ENCODE measurements at regions not wholly inside any gene's neighbourhood (a gene's known extent, or its start where the extent isn't known, plus 50 kb on each side); places are given as distances from the start of the nearest gene placed in this dataset.

DNA sequence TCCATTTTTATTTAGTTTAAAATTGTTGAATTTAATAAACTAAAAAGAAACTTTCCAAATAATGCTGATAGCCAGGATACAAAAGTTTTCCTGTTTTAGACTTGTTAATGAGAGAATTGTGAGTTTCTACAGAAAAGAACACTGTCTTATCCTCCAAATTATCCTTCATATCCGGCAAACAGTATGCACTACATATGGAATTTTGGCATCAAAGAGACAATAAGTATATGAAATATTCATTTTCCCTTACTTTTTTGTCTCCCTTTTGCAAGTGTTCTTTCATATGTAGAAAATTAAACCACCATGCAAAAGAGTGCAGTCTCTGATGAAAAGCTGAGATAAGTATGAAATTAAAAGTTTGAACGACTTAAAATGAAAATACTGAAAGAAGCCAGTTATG, 159.4 kb downstream of the UBE2E3 start:
- TF ChIP-seq, protein P1, sequence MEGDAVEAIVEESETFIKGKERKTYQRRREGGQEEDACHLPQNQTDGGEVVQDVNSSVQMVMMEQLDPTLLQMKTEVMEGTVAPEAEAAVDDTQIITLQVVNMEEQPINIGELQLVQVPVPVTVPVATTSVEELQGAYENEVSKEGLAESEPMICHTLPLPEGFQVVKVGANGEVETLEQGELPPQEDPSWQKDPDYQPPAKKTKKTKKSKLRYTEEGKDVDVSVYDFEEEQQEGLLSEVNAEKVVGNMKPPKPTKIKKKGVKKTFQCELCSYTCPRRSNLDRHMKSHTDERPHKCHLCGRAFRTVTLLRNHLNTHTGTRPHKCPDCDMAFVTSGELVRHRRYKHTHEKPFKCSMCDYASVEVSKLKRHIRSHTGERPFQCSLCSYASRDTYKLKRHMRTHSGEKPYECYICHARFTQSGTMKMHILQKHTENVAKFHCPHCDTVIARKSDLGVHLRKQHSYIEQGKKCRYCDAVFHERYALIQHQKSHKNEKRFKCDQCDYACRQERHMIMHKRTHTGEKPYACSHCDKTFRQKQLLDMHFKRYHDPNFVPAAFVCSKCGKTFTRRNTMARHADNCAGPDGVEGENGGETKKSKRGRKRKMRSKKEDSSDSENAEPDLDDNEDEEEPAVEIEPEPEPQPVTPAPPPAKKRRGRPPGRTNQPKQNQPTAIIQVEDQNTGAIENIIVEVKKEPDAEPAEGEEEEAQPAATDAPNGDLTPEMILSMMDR (IDR thresholded peaks at IDR 0.05) = no peak
- ATAC-seq (no peak), DNase-seq (no peak), FAIRE-seq (no peak)
- no peaks in the 10 kb centered on the region for H3K27me3 ChIP-seq
- no peaks in the 10 kb centered on the region for H3K36me3 ChIP-seq
- H3K27ac ChIP-seq = no peak overlapping the region
- H3K4me1 ChIP-seq = no peaks in the 10 kb centered on the region
- intact Hi-C loops (cut with DNase I) = no loop called here
- H3K4me3 ChIP-seq = no peak overlapping the region
- H3K9me3 ChIP-seq = no peaks in the 10 kb centered on the region
- 61 to 72% methylated on average over 2 of the region's 2 CpGs for WGBS, 2 donors

DNA sequence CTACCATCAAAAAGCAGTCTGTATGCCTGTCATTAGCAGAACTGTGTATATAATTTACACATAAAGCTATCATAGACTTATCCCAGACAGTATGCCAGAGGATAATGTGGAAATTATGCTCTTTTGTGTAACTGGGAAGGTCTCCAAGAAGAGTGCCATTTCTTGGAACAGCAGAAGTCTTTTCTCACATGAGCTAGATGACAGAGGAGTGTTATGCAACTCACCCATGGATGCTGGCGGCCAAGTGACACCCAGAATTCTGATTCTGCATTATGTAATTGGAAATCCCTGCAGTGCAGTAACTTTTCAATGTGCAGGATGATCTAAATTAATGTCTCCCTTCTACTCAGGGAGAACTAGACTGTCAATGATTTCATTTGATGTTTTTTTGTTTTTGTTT, 160.0 kb downstream of the UBE2E3 start:
- no peak for DNase-seq
- WGBS, 2 donors = 51 to 56% methylated on average over 1 of the region's 1 CpG
- Histone ChIP-seq H3K9me3 (no peaks in the 10 kb centered on the region), H3K27me3 (no peaks in the 10 kb centered on the region), H3K27ac (no peak overlapping the region), H3K36me3 (no peaks in the 10 kb centered on the region), H3K4me3 (no peak overlapping the region), H3K4me1 (no peaks in the 10 kb centered on the region)
- TF ChIP-seq, protein P1 (IDR thresholded peaks at IDR 0.05) = no peak
- FAIRE-seq = no peak
- intact Hi-C loops (cut with DNase I) = no loop called here
- peak in 1 of 4 donors; percentile 32 for ATAC-seq

DNA sequence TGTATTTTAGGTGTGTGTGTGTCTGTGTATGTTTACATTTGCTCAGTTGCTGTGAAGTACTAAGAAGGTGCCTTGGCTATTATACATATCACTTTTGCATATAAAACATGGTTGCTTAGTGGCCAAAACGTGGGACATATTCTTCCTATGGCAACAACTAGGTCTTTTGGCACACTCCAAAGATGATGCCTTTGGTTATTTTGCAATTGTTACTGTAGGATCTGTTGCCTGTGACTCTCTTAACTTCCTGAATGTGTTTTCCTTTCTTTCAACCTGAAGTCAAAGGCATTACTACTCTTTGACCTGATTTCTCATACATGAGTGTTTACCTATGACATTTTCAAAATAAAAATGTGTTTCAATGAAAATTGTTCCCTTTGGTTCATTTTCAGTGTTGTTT, 160.5 kb downstream of the UBE2E3 start:
- intact Hi-C loops (cut with DNase I) = no loop called here
- FAIRE-seq = no peak
- ATAC-seq = no peak

DNA sequence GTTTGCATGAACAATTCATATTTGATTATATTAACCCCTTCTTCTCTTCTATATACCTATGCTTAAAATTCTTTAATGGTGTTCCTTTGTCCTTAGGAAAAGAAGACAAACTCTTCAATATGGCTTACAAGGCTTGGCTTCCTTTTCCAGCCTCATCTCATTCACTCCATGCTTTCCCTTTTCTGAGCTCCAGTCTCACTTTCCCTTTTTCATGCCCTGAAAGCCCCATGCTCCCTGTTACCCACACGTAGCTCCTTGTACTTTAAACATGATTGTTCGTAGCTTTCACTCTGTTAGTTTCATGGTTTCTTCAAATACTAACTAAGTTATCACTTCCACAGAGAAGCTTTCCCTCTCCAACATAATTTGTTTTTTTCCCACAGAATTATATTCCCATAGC, 161.3 kb downstream of the UBE2E3 start:
- no peak for DNase-seq
- 49 to 56% methylated on average over 2 of the region's 2 CpGs for WGBS, 2 donors
- Histone ChIP-seq H3K27ac (no peak overlapping the region), H3K4me3 (no peak overlapping the region), H3K4me1 (no peaks in the 10 kb centered on the region), H3K9me3 (no peaks in the 10 kb centered on the region), H3K27me3 (no peaks in the 10 kb centered on the region), H3K36me3 (no peaks in the 10 kb centered on the region)
- no peak for ATAC-seq
- no peak for FAIRE-seq
- TF ChIP-seq, protein P1 (IDR thresholded peaks at IDR 0.05) = no peak
- intact Hi-C loops (cut with DNase I) = no loop called here

More for the DNA sequence above, 160.5 kb downstream of the UBE2E3 start:
- no peaks in the 10 kb centered on the region for H3K9me3 ChIP-seq
- no peaks in the 10 kb centered on the region for H3K36me3 ChIP-seq
- no peak for DNase-seq
- H3K27ac ChIP-seq = no peak overlapping the region
- WGBS, 2 donors = 13 to 27% methylated on average over 1 of the region's 1 CpG
- TF ChIP-seq, protein P1 (IDR thresholded peaks at IDR 0.05) = no peak
- no peaks in the 10 kb centered on the region for H3K4me1 ChIP-seq
- H3K4me3 ChIP-seq = no peak overlapping the region
- H3K27me3 ChIP-seq = no peaks in the 10 kb centered on the region

DNA sequence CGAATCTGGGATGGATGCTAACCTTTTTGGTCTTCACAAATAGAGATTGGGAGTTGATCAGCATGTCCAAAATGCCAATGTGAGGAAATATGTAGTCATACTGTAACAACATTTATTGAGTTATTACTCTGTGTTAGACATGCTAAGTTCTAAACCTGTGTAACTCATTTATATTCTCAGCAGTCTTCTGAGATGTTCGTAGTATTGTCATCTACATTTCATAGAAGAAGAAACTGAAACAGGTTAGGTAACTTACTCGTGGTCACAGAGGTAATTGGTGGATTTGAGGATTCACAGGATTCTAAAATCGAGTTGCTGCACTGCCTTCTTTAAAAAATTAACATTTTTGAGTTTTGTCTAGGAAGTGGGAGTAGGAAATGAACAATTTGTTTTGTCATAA, 162.1 kb downstream of the UBE2E3 start:
- TF ChIP-seq, protein P1 (IDR thresholded peaks at IDR 0.05) = no peak
- no peak overlapping the region for H3K27ac ChIP-seq
- ATAC-seq (no peak), DNase-seq (no peak), FAIRE-seq (no peak)
- intact Hi-C loops (cut with DNase I) = no loop called here
- no peaks in the 10 kb centered on the region for H3K36me3 ChIP-seq
- no peak overlapping the region for H3K4me3 ChIP-seq
- H3K27me3 ChIP-seq = no peaks in the 10 kb centered on the region
- WGBS, 2 donors = 41 to 49% methylated on average over 4 of the region's 4 CpGs
- no peaks in the 10 kb centered on the region for H3K9me3 ChIP-seq
- no peaks in the 10 kb centered on the region for H3K4me1 ChIP-seq
